B cell (primary cell): ENCODE measurements at regions not wholly inside any gene's neighbourhood (a gene's known extent, or its start where the extent isn't known, plus 50 kb on each side); places are given as distances from the start of the nearest gene placed in this dataset.

ENCODE experiments used
- CTCF ChIP-seq: fragments of 200-600 bp; IDR thresholded peaks from one replicate; pipeline ENCODE4 v1.8.0; 2022; ENCODE audit warnings: antibody characterized with exemption, mild to moderate bottlenecking
- EZH2 ChIP-seq: IDR thresholded peaks from 2 replicates; pipeline ENCODE4 v1.6.1; 2012; ENCODE audit warnings: borderline replicate concordance, low read depth, mild to moderate bottlenecking, moderate library complexity, low read length; ENCODE audit not compliant: insufficient read depth, poor library complexity, severe bottlenecking

- no peak for TF ChIP-seq CTCF
- TF ChIP-seq EZH2: no peak
Measured at GRCh38 chr9:31415164-31415563, 969.3 kb upstream of the ACO1 start.
